NCI-H2081 (cell line): ENCODE measurements at regions not wholly inside any gene's neighbourhood (a gene's known extent, or its start where the extent isn't known, plus 50 kb on each side); places are given as distances from the start of the nearest gene placed in this dataset.

Experiments
- DNase-seq, 2 experiments: peaks; one replicate each; lab custom pipeline; 2025; lab: John Stamatoyannopoulos, UW

GRCh38 chr20:52490711-52491430, 299.3 kb upstream of the ZFP64 start:
- no peak for DNase-seq

- DNase-seq = no peak
Measured at GRCh38 chr20:52484438-52484837, 292.9 kb upstream of the ZFP64 start.

- no peak for DNase-seq
Measured at GRCh38 chr20:52483382-52483781, 291.8 kb upstream of the ZFP64 start.

GRCh38 chr20:52482044-52482443, 290.5 kb upstream of the ZFP64 start:
- DNase-seq = no peak

- DNase-seq = no peak
Measured at GRCh38 chr20:52481443-52481842, 289.9 kb upstream of the ZFP64 start.

GRCh38 chr20:52476074-52476750, 284.6 kb upstream of the ZFP64 start:
- DNase-seq = no peak

- no peak for DNase-seq
Measured at GRCh38 chr20:52473186-52473585, 281.6 kb upstream of the ZFP64 start.

GRCh38 chr20:52470561-52470960, 279.0 kb upstream of the ZFP64 start:
- no peak for DNase-seq

GRCh38 chr20:52469128-52469527, 277.5 kb upstream of the ZFP64 start:
- no peak for DNase-seq

GRCh38 chr20:52465991-52466390, 274.4 kb upstream of the ZFP64 start:
- DNase-seq = no peak

GRCh38 chr20:52461582-52461981, 270.0 kb upstream of the ZFP64 start:
- no peak for DNase-seq

GRCh38 chr20:52459150-52459549, 267.6 kb upstream of the ZFP64 start:
- no peak for DNase-seq

GRCh38 chr20:52457826-52458225, 266.2 kb upstream of the ZFP64 start:
- no peak for DNase-seq

GRCh38 chr20:52454660-52455059, 263.1 kb upstream of the ZFP64 start:
- DNase-seq = no peak

GRCh38 chr20:52448513-52449232, 257.1 kb upstream of the ZFP64 start:
- DNase-seq = no peak

- DNase-seq = no peak
Measured at GRCh38 chr20:52447225-52447551, 255.6 kb upstream of the ZFP64 start.

GRCh38 chr20:52446421-52447224, 255.0 kb upstream of the ZFP64 start:
- no peak for DNase-seq

GRCh38 chr20:52444455-52444854, 252.9 kb upstream of the ZFP64 start:
- DNase-seq = no peak

- no peak for DNase-seq
Measured at GRCh38 chr20:52443874-52444273, 252.3 kb upstream of the ZFP64 start.

- DNase-seq = no peak
Measured at GRCh38 chr20:52441710-52442109, 250.1 kb upstream of the ZFP64 start.

- DNase-seq = no peak
Measured at GRCh38 chr20:52439375-52439774, 247.8 kb upstream of the ZFP64 start.

GRCh38 chr20:52438326-52438963, 246.9 kb upstream of the ZFP64 start:
- DNase-seq = no peak
